Lung (tissue), 11 donors: ENCODE measurements at regions not wholly inside any gene's neighbourhood (a gene's known extent, or its start where the extent isn't known, plus 50 kb on each side); places are given as distances from the start of the nearest gene placed in this dataset.

Experiments used
- ATAC-seq: fragments of 200-7000 bp; cut with Tn5 transposase; one replicate; pipeline ENCODE4 v1.9.1; 2020; ENCODE audit warnings: moderate number of reproducible peaks; ENCODE audit not compliant: insufficient read depth, low FRiP score
- DNase-seq, 3 donors: peaks; one replicate each; pipeline ENCODE4 v3.0.0-alpha.2; 2013 to 2017
- H3K27ac ChIP-seq, 2 donors: one replicate each; pipeline ENCODE4 v1.5.1; 2013; ENCODE audit warnings: mild to moderate bottlenecking in 2 of 2, moderate library complexity in 2 of 2, control low read depth in 1 of 2, inconsistent platforms in 1 of 2, low read depth in 1 of 2, low read length in 1 of 2
- H3K27me3 ChIP-seq, 3 donors: one replicate each; pipeline ENCODE4 v1.5.1; 2013; ENCODE audit warnings: low read length in 2 of 3; ENCODE audit not compliant: control insufficient read depth in 3 of 3, insufficient read depth in 3 of 3
- H3K36me3 ChIP-seq, 4 donors: one replicate each; pipeline ENCODE4 v1.5.1; 2013; ENCODE audit warnings: low read length in 4 of 4, mild to moderate bottlenecking in 1 of 4, moderate library complexity in 1 of 4; ENCODE audit not compliant: control insufficient read depth in 4 of 4, insufficient read depth in 4 of 4
- H3K4me1 ChIP-seq, 5 donors: one replicate each; pipeline ENCODE4 v1.5.1; 2013; ENCODE audit warnings: low read length in 5 of 5, mild to moderate bottlenecking in 2 of 5, moderate library complexity in 1 of 5; ENCODE audit not compliant: control insufficient read depth in 5 of 5, insufficient read depth in 5 of 5
- H3K4me3 ChIP-seq: one replicate; pipeline ENCODE4 v1.5.1; 2013; ENCODE audit warnings: mild to moderate bottlenecking, control low read depth, moderate library complexity
- H3K9ac ChIP-seq, 2 donors: one replicate each; pipeline ENCODE4 v1.5.1; 2013; ENCODE audit warnings: low read length in 2 of 2, control low read depth in 1 of 2; ENCODE audit not compliant: insufficient read depth in 1 of 2
- H3K9me3 ChIP-seq, 4 donors: one replicate each; pipeline ENCODE4 v1.5.1; 2013; ENCODE audit warnings: low read length in 3 of 4, mild to moderate bottlenecking in 1 of 4, moderate library complexity in 1 of 4; ENCODE audit not compliant: control insufficient read depth in 4 of 4, insufficient read depth in 3 of 4
- WGBS, 2 donors: extraction: QIAGEN DNeasy Blood & Tissue Kit; methylation state at CpG; one replicate each; pipeline ENCODE4 v1.1.7; 2013; 5-methylcytosine and 5-hydroxymethylcytosine counted together
- TF ChIP-seq, protein P1 (sequence below): IDR thresholded peaks from 2 replicates; pipeline ENCODE4 v1.5.1; 2012; ENCODE audit warnings: mild to moderate bottlenecking; ENCODE audit errors: control extremely low read depth, extremely low read depth
- donor health status: control.
- donor health status: control.
- donor health status: Bipolar disorder and iron deficiency.
- donor health status: healthy.
- donor health status: DM: yes; HTN: yes; CAD: no.

DNA sequence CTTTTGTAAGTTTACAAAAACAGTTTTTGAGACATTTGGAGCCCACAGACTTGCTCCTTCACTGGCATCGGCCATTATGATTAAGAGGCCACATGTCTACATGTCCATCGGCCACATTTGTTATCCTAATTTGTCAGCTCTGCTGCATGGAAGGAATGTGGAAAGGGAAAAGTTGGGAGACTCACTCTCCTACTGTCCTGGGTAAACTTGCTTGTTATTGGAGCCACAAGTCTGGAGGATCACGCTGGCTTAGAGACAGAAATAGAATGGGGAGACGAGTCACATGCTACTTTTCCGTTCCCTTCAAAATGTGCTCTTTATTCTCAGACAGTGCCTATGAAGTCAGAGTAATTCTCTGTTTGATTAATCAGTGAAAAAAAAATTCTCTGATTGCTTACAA lies 741.2 kb upstream of the PCDH9 start:
- TF ChIP-seq, protein P1, sequence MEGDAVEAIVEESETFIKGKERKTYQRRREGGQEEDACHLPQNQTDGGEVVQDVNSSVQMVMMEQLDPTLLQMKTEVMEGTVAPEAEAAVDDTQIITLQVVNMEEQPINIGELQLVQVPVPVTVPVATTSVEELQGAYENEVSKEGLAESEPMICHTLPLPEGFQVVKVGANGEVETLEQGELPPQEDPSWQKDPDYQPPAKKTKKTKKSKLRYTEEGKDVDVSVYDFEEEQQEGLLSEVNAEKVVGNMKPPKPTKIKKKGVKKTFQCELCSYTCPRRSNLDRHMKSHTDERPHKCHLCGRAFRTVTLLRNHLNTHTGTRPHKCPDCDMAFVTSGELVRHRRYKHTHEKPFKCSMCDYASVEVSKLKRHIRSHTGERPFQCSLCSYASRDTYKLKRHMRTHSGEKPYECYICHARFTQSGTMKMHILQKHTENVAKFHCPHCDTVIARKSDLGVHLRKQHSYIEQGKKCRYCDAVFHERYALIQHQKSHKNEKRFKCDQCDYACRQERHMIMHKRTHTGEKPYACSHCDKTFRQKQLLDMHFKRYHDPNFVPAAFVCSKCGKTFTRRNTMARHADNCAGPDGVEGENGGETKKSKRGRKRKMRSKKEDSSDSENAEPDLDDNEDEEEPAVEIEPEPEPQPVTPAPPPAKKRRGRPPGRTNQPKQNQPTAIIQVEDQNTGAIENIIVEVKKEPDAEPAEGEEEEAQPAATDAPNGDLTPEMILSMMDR, result no peak
- Histone ChIP-seq H3K9me3 (peaks cover 0 to 2% (median 0%) of the 10 kb centered on the region in 4 donors), H3K27me3 (no peaks in the 10 kb centered on the region), H3K4me3 (no peak overlapping the region), H3K27ac (no peak overlapping the region), H3K9ac (no peak overlapping the region), H3K36me3 (no peaks in the 10 kb centered on the region), H3K4me1 (no peaks in the 10 kb centered on the region)
- DNase-seq, result no peak
- no peak for ATAC-seq
- WGBS, 2 donors, result 79 to 89% methylated on average over 5 of the region's 5 CpGs

DNA sequence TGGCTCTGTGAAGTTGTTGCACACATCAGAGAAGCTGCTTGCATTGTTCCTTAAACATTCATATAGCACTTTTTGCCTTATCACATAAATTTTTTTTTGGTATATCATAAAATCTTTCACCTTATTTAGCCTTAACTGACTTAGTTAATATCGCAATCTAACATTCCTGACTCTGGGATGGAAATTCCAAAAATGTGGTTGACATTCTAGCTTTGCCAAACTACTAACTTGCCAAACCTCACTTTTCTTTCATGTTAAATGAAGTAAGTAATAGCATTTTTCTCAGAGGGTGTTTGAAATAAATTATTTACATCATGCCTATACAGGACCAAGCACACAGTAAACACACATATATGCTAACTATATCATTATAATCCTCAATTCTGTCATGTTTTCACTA lies 736.9 kb upstream of the PCDH9 start:
- Histone ChIP-seq H3K36me3 (no peaks in the 10 kb centered on the region), H3K9me3 (no peaks in the 10 kb centered on the region), H3K4me3 (no peak overlapping the region), H3K9ac (no peak overlapping the region), H3K4me1 (no peaks in the 10 kb centered on the region), H3K27me3 (no peaks in the 10 kb centered on the region), H3K27ac (no peak overlapping the region)
- DNase-seq (no peak), ATAC-seq (no peak)
- TF ChIP-seq, protein P1, result no peak
- WGBS, 2 donors, result 78 to 85% methylated on average over 1 of the region's 1 CpG

- 74 to 79% methylated on average over 1 of the region's 1 CpG for WGBS, 2 donors
- TF ChIP-seq, protein P1, result no peak
- no peaks in the 10 kb centered on the region for H3K36me3 ChIP-seq
These were observed 735.9 kb upstream of the PCDH9 start for GRCh38 chr13:67966065-67966464.

GRCh38 chr13:67964986-67965385 lies 734.9 kb upstream of the PCDH9 start:
- TF ChIP-seq, protein P1, result no peak
- no peaks in the 10 kb centered on the region for H3K36me3 ChIP-seq
- no peaks in the 10 kb centered on the region for H3K27me3 ChIP-seq
- H3K9me3 ChIP-seq, result no peaks in the 10 kb centered on the region
- H3K27ac ChIP-seq, result no peak overlapping the region
- no peaks in the 10 kb centered on the region for H3K4me1 ChIP-seq
- no peak for ATAC-seq
- DNase-seq, result no peak
- WGBS, 2 donors, result 60 to 68% methylated on average over 1 of the region's 1 CpG
- H3K9ac ChIP-seq, result no peak overlapping the region
- H3K4me3 ChIP-seq, result no peak overlapping the region

More at GRCh38 chr13:67966065-67966464, 735.9 kb upstream of the PCDH9 start:
- Histone ChIP-seq H3K9ac (no peak overlapping the region), H3K4me3 (no peak overlapping the region), H3K4me1 (no peaks in the 10 kb centered on the region), H3K27me3 (no peaks in the 10 kb centered on the region), H3K9me3 (no peaks in the 10 kb centered on the region), H3K27ac (no peak overlapping the region)
- ATAC-seq (no peak), DNase-seq (peak in 1 of 3 donors; percentile 6)
